Esophagus squamous epithelium (tissue), 5 donors: ENCODE measurements at regions not wholly inside any gene's neighbourhood (a gene's known extent, or its start where the extent isn't known, plus 50 kb on each side); places are given as distances from the start of the nearest gene placed in this dataset.

ENCODE experiments used
- DNase-seq: peaks from one replicate; lab custom pipeline; 2025; lab: John Stamatoyannopoulos, UW
- H3K27ac ChIP-seq, 4 donors: fragments of 200-600 bp; sonication (generic); one replicate each; pipeline ENCODE4 v1.5.1; 2016 to 2019; ENCODE audit warnings: mild to moderate bottlenecking in 1 of 4
- H3K27me3 ChIP-seq, 4 donors: fragments of 200-600 bp; sonication (generic); 1 replicate in 3 of 4; 2 replicates in 1 of 4; pipeline versions ENCODE4 v1.5.1 to v1.6.0; 2017 to 2021; ENCODE audit warnings: antibody characterized with exemption in 1 of 4
- H3K36me3 ChIP-seq, 3 donors: fragments of 200-600 bp; sonication (generic); one replicate each; pipeline ENCODE4 v1.5.1; 2016 to 2019
- H3K4me1 ChIP-seq, 3 donors: fragments of 200-600 bp; sonication (generic); one replicate each; pipeline ENCODE4 v1.5.1; 2017 to 2019
- H3K4me3 ChIP-seq, 4 donors: fragments of 200-600 bp; sonication (generic); 1 replicate in 3 of 4; 2 replicates in 1 of 4; pipeline ENCODE4 v1.5.1; 2016 to 2019; ENCODE audit warnings: mild to moderate bottlenecking in 2 of 4, moderate library complexity in 1 of 4
- H3K9me3 ChIP-seq, 3 donors: fragments of 200-600 bp; sonication (generic); one replicate each; pipeline ENCODE4 v1.5.1; 2016 to 2019
- CTCF ChIP-seq, 6 experiments: fragments of 450-650 bp in 4 of 6; fragments of 200-600 bp in 2 of 6; sonication (generic) in 2 of 6; IDR thresholded peaks; one replicate each; pipeline ENCODE4 v1.5.1; 2016 to 2019; ENCODE audit warnings: antibody characterized with exemption in 6 of 6, mild to moderate bottlenecking in 4 of 6, moderate library complexity in 4 of 6
- POLR2A ChIP-seq, 4 donors: fragments of 450-650 bp; IDR thresholded peaks; one replicate each; pipeline ENCODE4 v1.6.1; 2017; ENCODE audit warnings: antibody characterized with exemption in 4 of 4, mild to moderate bottlenecking in 4 of 4, moderate library complexity in 3 of 4
- WGBS, 2 donors: methylation state at CpG; one replicate each; pipeline ENCODE4 v1.1.5; 2018; 5-methylcytosine and 5-hydroxymethylcytosine counted together
- intact Hi-C: fragments of 100-400 bp; cut with DNase I; formaldehyde crosslinking; loops from one replicate; pipeline ENCODE4 v1.15.0; 2022
- donor health status: DM: yes; HTN: yes; CAD: no.

- Histone ChIP-seq H3K36me3 (no peaks in the 10 kb centered on the region), H3K4me1 (no peaks in the 10 kb centered on the region), H3K27ac (no peak overlapping the region), H3K9me3 (no peaks in the 10 kb centered on the region), H3K27me3 (no peaks in the 10 kb centered on the region), H3K4me3 (no peak overlapping the region)
- intact Hi-C loops = no loop called here
- DNase-seq = no peak
- no peak for TF ChIP-seq POLR2A (IDR thresholded peaks at IDR 0.05)
- no peak for TF ChIP-seq CTCF (IDR thresholded peaks at IDR 0.05)
- 59 to 85% methylated on average over 5 of the region's 5 CpGs for WGBS, 2 donors
These were observed 468.2 kb upstream of the GOT2 start for GRCh38 chr16:59202233-59202862.

- H3K9me3 ChIP-seq = no peaks in the 10 kb centered on the region
- H3K27me3 ChIP-seq = no peaks in the 10 kb centered on the region
- TF ChIP-seq POLR2A (IDR thresholded peaks at IDR 0.05) (no peak), CTCF (IDR thresholded peaks at IDR 0.05) (no peak)
- H3K27ac ChIP-seq = no peak overlapping the region
- WGBS, 2 donors = 67 to 84% methylated on average over 1 of the region's 1 CpG
- H3K36me3 ChIP-seq = no peaks in the 10 kb centered on the region
- H3K4me3 ChIP-seq = no peak overlapping the region
- DNase-seq = no peak
- intact Hi-C loops = no loop called here
- no peaks in the 10 kb centered on the region for H3K4me1 ChIP-seq
These were observed 467.7 kb upstream of the GOT2 start for GRCh38 chr16:59201821-59202220.

- intact Hi-C loops = no loop called here
- Histone ChIP-seq H3K27ac (no peak overlapping the region), H3K27me3 (no peaks in the 10 kb centered on the region), H3K4me3 (no peak overlapping the region), H3K4me1 (no peaks in the 10 kb centered on the region), H3K9me3 (no peaks in the 10 kb centered on the region), H3K36me3 (no peaks in the 10 kb centered on the region)
- DNase-seq = no peak
- TF ChIP-seq CTCF (IDR thresholded peaks at IDR 0.05) (no peak), POLR2A (IDR thresholded peaks at IDR 0.05) (no peak)
- 6 to 9% methylated on average over 2 of the region's 2 CpGs for WGBS, 2 donors
These were observed 467.0 kb upstream of the GOT2 start for GRCh38 chr16:59201160-59201559.

GRCh38 chr16:59198487-59198886, 464.4 kb upstream of the GOT2 start:
- intact Hi-C loops = no loop called here
- Histone ChIP-seq H3K9me3 (no peaks in the 10 kb centered on the region), H3K27ac (no peak overlapping the region), H3K4me3 (no peak overlapping the region), H3K36me3 (no peaks in the 10 kb centered on the region), H3K27me3 (no peaks in the 10 kb centered on the region), H3K4me1 (no peaks in the 10 kb centered on the region)
- TF ChIP-seq CTCF (IDR thresholded peaks at IDR 0.05) (no peak), POLR2A (IDR thresholded peaks at IDR 0.05) (no peak)
- 47% methylated on average over 3 of the region's 3 CpGs for WGBS, 2 donors
- DNase-seq = no peak

- TF ChIP-seq CTCF (IDR thresholded peaks at IDR 0.05) = no peak
- no peak for TF ChIP-seq POLR2A (IDR thresholded peaks at IDR 0.05)
- WGBS, 2 donors = 61 to 72% methylated on average over 2 of the region's 2 CpGs
- no peaks in the 10 kb centered on the region for H3K9me3 ChIP-seq
These were observed 461.1 kb upstream of the GOT2 start for GRCh38 chr16:59195242-59195641.

More at GRCh38 chr16:59195242-59195641, 461.1 kb upstream of the GOT2 start:
- Histone ChIP-seq H3K4me3 (no peak overlapping the region), H3K27ac (no peak overlapping the region), H3K4me1 (no peaks in the 10 kb centered on the region), H3K36me3 (no peaks in the 10 kb centered on the region), H3K27me3 (no peaks in the 10 kb centered on the region)
- no peak for DNase-seq
- intact Hi-C loops = no loop called here
